IgD-negative memory B cell (primary cell): ENCODE measurements at regions not wholly inside any gene's neighbourhood (a gene's known extent, or its start where the extent isn't known, plus 50 kb on each side); places are given as distances from the start of the nearest gene placed in this dataset.
A peak's percentile ranks its signal among the peaks of the same experiment; 100 is the strongest.

Experiments
- H3K27ac Mint-ChIP-seq, 3 donors: one replicate each; pipeline ENCODE4 v1.8.0; 2020 to 2022; ENCODE audit warnings: mild to moderate bottlenecking in 3 of 3, mixed read lengths in 3 of 3, moderate library complexity in 1 of 3
- H3K27me3 Mint-ChIP-seq: one replicate; pipeline ENCODE4 v1.8.0; 2021; ENCODE audit warnings: mixed read lengths
- H3K36me3 Mint-ChIP-seq: one replicate; pipeline ENCODE4 v1.8.0; 2020; ENCODE audit warnings: mild to moderate bottlenecking, mixed read lengths
- H3K4me1 Mint-ChIP-seq, 3 donors: one replicate each; pipeline ENCODE4 v1.8.0; 2020 to 2022; ENCODE audit warnings: mixed read lengths in 3 of 3, mild to moderate bottlenecking in 1 of 3
- H3K4me3 Mint-ChIP-seq, 4 donors: one replicate each; pipeline ENCODE4 v1.8.0; 2020 to 2022; ENCODE audit warnings: mild to moderate bottlenecking in 4 of 4, mixed read lengths in 4 of 4, moderate library complexity in 3 of 4
- H3K9me3 Mint-ChIP-seq, 3 donors: one replicate each; pipeline ENCODE4 v1.8.0; 2020 to 2021; ENCODE audit warnings: mixed read lengths in 3 of 3, mild to moderate bottlenecking in 1 of 3

DNA sequence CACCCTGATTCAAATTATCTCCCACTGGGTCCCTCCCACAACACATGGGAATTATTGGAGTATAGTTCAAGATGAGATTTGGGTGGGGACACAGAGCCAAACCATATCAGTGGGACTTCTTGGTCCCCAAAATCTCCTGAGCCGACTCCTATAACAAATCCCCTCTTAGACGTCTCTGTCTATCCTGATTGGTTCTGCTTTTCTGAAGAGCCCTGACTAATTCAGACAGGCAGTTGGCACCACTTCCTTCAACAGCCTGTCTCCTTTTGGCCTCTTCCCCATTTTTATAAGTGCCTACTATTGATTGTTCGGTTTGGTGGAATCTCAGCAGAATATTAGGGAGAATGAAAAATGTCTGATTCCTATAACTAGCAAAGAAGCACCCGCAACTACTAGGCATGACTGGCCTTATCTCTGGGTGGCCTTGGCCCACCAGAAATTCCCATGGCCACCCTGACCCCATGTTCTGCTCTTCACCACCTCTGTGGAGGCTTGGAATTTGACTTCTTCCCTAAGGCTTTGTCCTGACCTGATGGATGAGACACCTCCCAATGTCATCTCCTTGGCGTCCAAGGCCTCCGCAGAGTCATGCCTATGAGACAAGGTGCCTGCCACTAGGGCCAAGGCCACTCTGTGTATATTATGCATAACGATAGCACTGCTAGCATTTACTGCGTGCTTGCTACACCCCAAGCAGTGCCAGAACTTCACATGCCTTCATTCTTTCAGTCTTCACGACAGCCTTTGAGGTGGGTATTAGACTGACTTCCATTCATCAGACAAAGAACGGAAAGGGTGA, 218.9 kb upstream of the COPS8 start:
- Mint-ChIP-seq H3K36me3 (no peaks in the 10 kb centered on the region), H3K4me1 (peaks cover 0 to 5% (median 0%) of the 10 kb centered on the region in 3 donors), H3K9me3 (peaks cover 3 to 11% (median 5%) of the 10 kb centered on the region in 3 donors), H3K27me3 (no peaks in the 10 kb centered on the region), H3K4me3 (no peak overlapping the region), H3K27ac (no peak overlapping the region)

DNA sequence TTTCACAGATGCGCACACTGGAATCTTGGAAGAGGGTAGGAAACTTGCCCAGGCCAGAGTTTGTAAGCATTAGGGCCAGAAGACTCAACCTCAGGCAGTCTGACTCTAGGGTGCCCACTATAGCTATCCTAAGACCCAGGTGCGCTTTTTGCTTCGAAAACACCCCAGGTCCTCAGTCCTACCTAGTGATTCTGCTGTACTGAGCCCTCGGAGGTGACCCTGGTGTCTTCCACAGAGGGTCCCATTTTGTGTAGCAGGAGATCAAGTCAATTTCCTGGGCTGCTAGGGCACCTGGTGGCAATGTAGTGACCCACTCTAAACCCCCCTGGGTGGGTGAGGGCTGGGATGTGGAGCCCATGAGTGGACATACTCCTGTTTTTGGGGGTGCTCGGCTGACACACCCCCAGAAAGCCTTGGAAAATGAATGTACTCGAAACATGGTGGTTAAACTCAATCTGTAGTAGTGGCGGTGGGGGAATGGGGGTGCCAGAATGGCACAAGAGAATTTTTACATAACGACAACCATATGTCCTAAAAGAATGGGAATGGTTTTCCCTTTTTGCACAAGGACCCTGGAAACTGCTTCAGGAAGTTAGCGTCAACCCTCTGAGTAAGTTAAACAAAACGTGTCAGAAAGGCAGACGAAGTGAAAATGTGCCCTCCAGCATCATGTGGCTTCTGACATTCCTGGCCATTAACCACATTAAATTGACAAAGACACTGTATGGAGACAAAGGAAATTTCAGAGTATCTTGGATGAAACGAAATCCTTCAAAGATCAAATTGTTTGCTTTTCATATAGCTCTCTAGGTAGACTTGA, 218.0 kb upstream of the COPS8 start:
- peaks cover 0 to 6% (median 0%) of the 10 kb centered on the region in 3 donors for H3K4me1 Mint-ChIP-seq
- no peaks in the 10 kb centered on the region for H3K27me3 Mint-ChIP-seq
- no peaks in the 10 kb centered on the region for H3K36me3 Mint-ChIP-seq
- peaks cover 3 to 11% (median 5%) of the 10 kb centered on the region in 3 donors for H3K9me3 Mint-ChIP-seq
- H3K4me3 Mint-ChIP-seq, result no peak overlapping the region
- no peak overlapping the region for H3K27ac Mint-ChIP-seq

- Mint-ChIP-seq H3K27me3 (peaks cover 3% of the 10 kb centered on the region), H3K4me1 (peaks cover 0 to 5% (median 0%) of the 10 kb centered on the region in 3 donors), H3K9me3 (peaks cover 3 to 9% (median 5%) of the 10 kb centered on the region in 3 donors), H3K36me3 (no peaks in the 10 kb centered on the region), H3K27ac (no peak overlapping the region), H3K4me3 (no peak overlapping the region)
Observed at GRCh38 chr2:236870370-236870769, 215.3 kb upstream of the COPS8 start.

DNA sequence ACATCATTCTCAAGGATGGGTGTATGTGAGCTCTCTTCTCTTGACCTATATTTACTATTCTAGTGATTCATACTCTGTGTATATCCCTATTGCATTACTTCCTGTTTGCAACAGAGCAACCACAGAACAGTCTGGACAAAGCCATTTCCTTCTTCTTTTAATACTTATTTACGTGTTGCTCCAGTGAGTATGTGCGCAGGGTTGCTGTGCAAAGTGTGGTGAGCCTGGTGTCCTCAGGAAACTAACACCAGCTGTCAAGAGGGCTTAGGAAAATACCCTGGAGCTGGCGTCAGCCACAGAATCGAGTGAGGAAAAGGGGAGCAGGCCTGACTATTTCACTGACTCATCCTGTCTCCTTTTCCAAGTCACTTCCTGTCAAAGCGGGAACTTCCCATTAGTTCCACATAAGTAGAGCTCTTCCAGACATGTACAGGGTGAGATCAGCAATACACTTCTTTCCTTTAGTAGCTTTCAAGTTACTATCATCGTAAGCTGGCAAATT, 214.1 kb upstream of the COPS8 start:
- peak overlapping the region in 1 of 4 donors; percentile 35 for H3K4me3 Mint-ChIP-seq
- peaks cover 7% of the 10 kb centered on the region for H3K27me3 Mint-ChIP-seq
- H3K36me3 Mint-ChIP-seq, result no peaks in the 10 kb centered on the region
- H3K4me1 Mint-ChIP-seq, result peaks cover 0 to 5% (median 0%) of the 10 kb centered on the region in 3 donors
- H3K9me3 Mint-ChIP-seq, result peaks cover 0 to 5% (median 0%) of the 10 kb centered on the region in 3 donors
- H3K27ac Mint-ChIP-seq, result no peak overlapping the region

DNA sequence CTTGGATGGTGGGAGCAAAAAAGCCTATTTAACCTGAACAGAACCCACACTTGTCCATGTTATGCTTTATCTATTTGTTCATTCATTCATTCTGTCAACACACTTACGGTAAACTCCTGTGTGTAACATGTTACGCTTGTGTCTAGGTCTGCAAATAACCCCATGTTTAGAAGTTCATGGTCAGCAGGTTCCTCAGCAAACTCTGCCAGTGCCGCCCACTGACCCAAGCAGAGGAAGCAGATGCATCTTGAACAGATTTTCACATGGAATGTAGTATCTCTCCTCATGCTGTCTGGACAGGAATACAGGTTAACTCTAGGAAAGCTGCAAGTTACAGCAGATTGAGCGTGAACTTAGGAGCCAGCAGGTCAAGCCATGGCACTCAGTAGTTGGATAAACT, 213.7 kb upstream of the COPS8 start:
- Mint-ChIP-seq H3K9me3 (peaks cover 0 to 3% (median 0%) of the 10 kb centered on the region in 3 donors), H3K27me3 (peaks cover 8% of the 10 kb centered on the region), H3K27ac (no peak overlapping the region), H3K36me3 (no peaks in the 10 kb centered on the region), H3K4me1 (peaks cover 0 to 5% (median 0%) of the 10 kb centered on the region in 3 donors), H3K4me3 (peak overlapping the region in 1 of 4 donors; percentile 35)

DNA sequence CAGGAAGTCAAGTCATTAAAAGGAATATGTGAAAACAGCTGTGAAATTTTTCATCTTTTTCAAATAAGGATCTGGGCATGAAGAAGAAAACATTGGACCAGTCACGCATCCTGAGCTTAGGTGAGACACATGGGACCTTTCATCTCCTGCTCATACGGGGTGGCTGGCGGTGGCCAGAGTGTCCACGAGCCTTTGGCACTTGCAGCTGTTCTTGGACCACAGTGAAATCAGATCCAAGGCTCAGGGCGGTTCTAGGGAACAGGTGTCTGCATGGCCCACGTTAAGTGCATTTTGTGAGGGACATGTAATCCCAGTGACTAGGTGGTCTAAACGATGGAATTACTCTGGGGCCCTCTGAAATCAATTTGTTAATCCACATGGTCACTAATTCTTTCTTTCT, 212.7 kb upstream of the COPS8 start:
- H3K4me3 Mint-ChIP-seq, result no peak overlapping the region

GRCh38 chr2:236873636-236874035, 212.1 kb upstream of the COPS8 start:
- peaks cover 0 to 5% (median 0%) of the 10 kb centered on the region in 3 donors for H3K4me1 Mint-ChIP-seq
- no peak overlapping the region for H3K27ac Mint-ChIP-seq
- peaks cover 8% of the 10 kb centered on the region for H3K27me3 Mint-ChIP-seq
- H3K9me3 Mint-ChIP-seq, result no peaks in the 10 kb centered on the region
- no peaks in the 10 kb centered on the region for H3K36me3 Mint-ChIP-seq
- no peak overlapping the region for H3K4me3 Mint-ChIP-seq

More for the DNA sequence above, 212.7 kb upstream of the COPS8 start:
- peaks cover 0 to 5% (median 0%) of the 10 kb centered on the region in 3 donors for H3K4me1 Mint-ChIP-seq
- peaks cover 8% of the 10 kb centered on the region for H3K27me3 Mint-ChIP-seq
- peak overlapping the region in 1 of 3 donors; percentile 32 for H3K27ac Mint-ChIP-seq
- H3K9me3 Mint-ChIP-seq, result no peaks in the 10 kb centered on the region
- H3K36me3 Mint-ChIP-seq, result no peaks in the 10 kb centered on the region

GRCh38 chr2:236874866-236875481, 210.7 kb upstream of the COPS8 start:
- Mint-ChIP-seq H3K36me3 (no peaks in the 10 kb centered on the region), H3K9me3 (no peaks in the 10 kb centered on the region), H3K27ac (peak overlapping the region in 1 of 3 donors; percentile 30), H3K4me3 (no peak overlapping the region), H3K4me1 (peaks cover 0 to 5% (median 0%) of the 10 kb centered on the region in 3 donors), H3K27me3 (peaks cover 8% of the 10 kb centered on the region)

- Mint-ChIP-seq H3K27me3 (peaks cover 8% of the 10 kb centered on the region), H3K4me3 (no peak overlapping the region), H3K4me1 (peaks cover 0 to 5% (median 0%) of the 10 kb centered on the region in 3 donors), H3K27ac (no peak overlapping the region), H3K9me3 (no peaks in the 10 kb centered on the region), H3K36me3 (no peaks in the 10 kb centered on the region)
Observed at GRCh38 chr2:236875906-236876505, 209.7 kb upstream of the COPS8 start.

DNA sequence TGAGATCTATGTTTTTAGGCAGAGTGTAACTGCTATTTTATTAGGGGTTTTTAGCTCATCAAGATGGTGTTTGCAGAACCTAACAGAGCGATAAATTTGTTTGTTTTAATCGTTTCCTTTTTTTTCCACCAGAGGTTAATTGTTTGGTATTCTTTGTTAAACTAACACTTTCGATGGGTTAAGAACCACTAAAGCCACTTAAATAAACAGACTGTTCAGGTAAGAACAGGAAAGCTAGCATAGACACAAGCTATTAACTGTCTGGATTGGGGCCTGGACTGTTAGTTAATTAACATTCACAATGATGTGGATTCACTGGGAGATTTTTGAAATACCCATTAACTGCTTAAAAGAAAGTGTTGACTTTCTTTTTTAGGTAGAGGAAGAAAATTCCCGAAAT, 209.0 kb upstream of the COPS8 start:
- Mint-ChIP-seq H3K4me3 (no peak overlapping the region), H3K4me1 (peaks cover 0 to 3% (median 0%) of the 10 kb centered on the region in 3 donors), H3K27me3 (peaks cover 8% of the 10 kb centered on the region), H3K36me3 (no peaks in the 10 kb centered on the region), H3K9me3 (no peaks in the 10 kb centered on the region), H3K27ac (no peak overlapping the region)

DNA sequence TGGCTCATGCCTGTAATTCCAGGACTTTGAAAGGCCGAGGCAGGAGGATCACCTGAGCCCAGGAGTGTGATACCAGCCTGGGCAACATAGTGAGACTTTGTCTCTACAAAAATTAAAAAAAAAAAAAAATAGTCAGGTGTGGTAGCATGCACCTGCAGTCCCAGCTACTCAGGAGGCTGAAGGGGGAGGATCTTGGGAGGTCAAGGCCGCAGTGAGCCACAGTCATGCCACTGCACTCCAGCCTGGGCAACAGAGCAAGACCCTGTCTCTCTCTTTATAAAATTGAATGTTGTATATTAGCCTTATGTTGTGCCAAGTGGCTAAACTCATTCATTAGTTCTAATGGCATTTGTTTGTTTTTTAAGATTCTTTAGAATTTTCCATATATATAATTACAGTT, 207.7 kb upstream of the COPS8 start:
- Mint-ChIP-seq H3K27me3 (peaks cover 8% of the 10 kb centered on the region), H3K4me3 (no peak overlapping the region), H3K4me1 (no peaks in the 10 kb centered on the region), H3K27ac (no peak overlapping the region), H3K36me3 (no peaks in the 10 kb centered on the region), H3K9me3 (no peaks in the 10 kb centered on the region)

- H3K4me1 Mint-ChIP-seq, result no peaks in the 10 kb centered on the region
- H3K27ac Mint-ChIP-seq, result no peak overlapping the region
- H3K9me3 Mint-ChIP-seq, result no peaks in the 10 kb centered on the region
- H3K36me3 Mint-ChIP-seq, result no peaks in the 10 kb centered on the region
- no peak overlapping the region for H3K4me3 Mint-ChIP-seq
- peaks cover 8% of the 10 kb centered on the region for H3K27me3 Mint-ChIP-seq
Observed at GRCh38 chr2:236879416-236879963, 206.2 kb upstream of the COPS8 start.

GRCh38 chr2:236882074-236882473, 203.6 kb upstream of the COPS8 start:
- Mint-ChIP-seq H3K4me1 (peaks cover 0 to 2% (median 0%) of the 10 kb centered on the region in 3 donors), H3K27me3 (no peaks in the 10 kb centered on the region), H3K36me3 (no peaks in the 10 kb centered on the region), H3K27ac (no peak overlapping the region), H3K9me3 (peaks cover 0 to 2% (median 0%) of the 10 kb centered on the region in 3 donors), H3K4me3 (no peak overlapping the region)

DNA sequence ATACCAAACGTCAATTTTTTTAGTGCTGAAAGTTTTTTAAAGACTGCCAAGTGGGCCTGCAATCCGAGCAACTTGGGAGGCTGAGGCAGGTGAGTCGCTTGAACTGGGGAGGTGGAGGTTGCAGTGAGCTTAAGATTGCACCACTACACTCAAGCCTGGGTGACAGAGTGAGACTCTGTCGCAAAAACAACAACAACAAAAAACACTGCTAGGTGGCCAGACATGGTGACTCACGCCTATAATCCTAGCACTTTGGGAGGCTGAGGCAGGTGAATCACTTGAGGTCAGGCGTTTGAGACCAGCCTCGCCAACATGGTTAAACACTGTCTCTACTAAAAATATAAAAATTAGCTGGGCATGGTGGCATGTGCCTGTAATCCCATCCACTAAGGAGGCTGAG, 202.8 kb upstream of the COPS8 start:
- H3K27me3 Mint-ChIP-seq, result no peaks in the 10 kb centered on the region
- H3K9me3 Mint-ChIP-seq, result peaks cover 0 to 2% (median 0%) of the 10 kb centered on the region in 3 donors
- peaks cover 0 to 2% (median 0%) of the 10 kb centered on the region in 3 donors for H3K4me1 Mint-ChIP-seq
- H3K27ac Mint-ChIP-seq, result no peak overlapping the region
- no peaks in the 10 kb centered on the region for H3K36me3 Mint-ChIP-seq
- H3K4me3 Mint-ChIP-seq, result no peak overlapping the region
